ENCODE measurements at regions not wholly inside any gene's neighbourhood (a gene's known extent, or its start where the extent isn't known, plus 50 kb on each side); places are given as distances from the start of the nearest gene placed in this dataset.

- Histone ChIP-seq H3K14ac (replicated peaks; ENCODE audit: low read depth, low read length) (no peak overlapping the region), H4K8ac (ENCODE audit: low read depth in 2 of 2, low read length in 2 of 2) (no peak overlapping the region), H2AFZ (replicated peaks; ENCODE audit: low read length, poor library complexity) (no peak overlapping the region), H3K4me1 (ENCODE audit: control insufficient read depth, insufficient read depth, low read length) (no peaks in the 10 kb centered on the region), H3K18ac (ENCODE audit: low read depth, low read length) (no peak overlapping the region), H2AK5ac (ENCODE audit: low read depth, low read length) (no peak overlapping the region), H2BK120ac (ENCODE audit: low read depth, low read length) (no peak overlapping the region), H2BK15ac (ENCODE audit: low read depth, low read length) (no peak overlapping the region), H3K9me1 (ENCODE audit: insufficient read depth, low read length) (no peaks in the 10 kb centered on the region), H4K91ac (ENCODE audit: insufficient read depth, low read depth, low read length) (no peak overlapping the region), H3K9me3 (ENCODE audit: control insufficient read depth, insufficient read depth, low read length) (no peaks in the 10 kb centered on the region), H2BK20ac (ENCODE audit: low read depth, low read length) (no peak overlapping the region), H2AK9ac (replicated peaks; ENCODE audit: low read depth, low read length, poor library complexity) (no peak overlapping the region), H4K5ac (ENCODE audit: low read depth, low read length) (no peak overlapping the region), H3K56ac (ENCODE audit: extremely low read depth, insufficient read depth, low read length) (no peak overlapping the region), H3K4ac (ENCODE audit: low read depth, low read length) (no peak overlapping the region), H3K23ac (ENCODE audit: low read depth, low read length) (no peak overlapping the region), H4K20me1 (ENCODE audit: insufficient read depth, low read length) (no peaks in the 10 kb centered on the region), H3K36me3 (ENCODE audit: control insufficient read depth, insufficient read depth, low read length) (no peaks in the 10 kb centered on the region), H3K27ac (ENCODE audit: insufficient read depth, low read length) (no peak overlapping the region), H2BK5ac (ENCODE audit: low read depth, low read length, poor library complexity, severe bottlenecking) (no peak overlapping the region), H3K4me2 (ENCODE audit: low read depth, low read length) (no peak overlapping the region), H3K4me3 (ENCODE audit: insufficient read depth, low read depth, low read length) (no peak overlapping the region), H3K79me1 (ENCODE audit: low read depth in 1 of 2, low read length in 2 of 2) (no peaks in the 10 kb centered on the region), H3K9ac (ENCODE audit: low read depth, low read length) (no peak overlapping the region), H3K27me3 (ENCODE audit: control insufficient read depth, insufficient read depth, low read length) (no peaks in the 10 kb centered on the region)
- BruUV-seq (replicated peaks): no TSS peak
- no CpG with 5 or more reads among the region's 1 CpG for WGBS, 2 experiments (ENCODE audit: extremely low coverage in 2 of 2, insufficient read length in 1 of 2)
- in situ Hi-C loops (cut with MboI; ENCODE audit: low sequenced_read_pairs) (no loop called here), intact Hi-C loops (cut with micrococcal nuclease) (no loop called here), dilution Hi-C loops (cut with HindIII; ENCODE audit: low sequenced_read_pairs, unreplicated experiment) (no loop called here)
- no peak for DNase-seq
- CTCF ChIA-PET: no interaction called here
- POLR2A ChIA-PET (ENCODE audit: unreplicated experiment): no interaction called here
- TF ChIP-seq BHLHE40 (IDR thresholded peaks at IDR 0.05; ENCODE audit: low read depth, low read length): no peak
- TF ChIP-seq MXI1 (IDR thresholded peaks at IDR 0.05; ENCODE audit: borderline replicate concordance, low read depth, low read length): no peak
- TF ChIP-seq, protein P1, sequence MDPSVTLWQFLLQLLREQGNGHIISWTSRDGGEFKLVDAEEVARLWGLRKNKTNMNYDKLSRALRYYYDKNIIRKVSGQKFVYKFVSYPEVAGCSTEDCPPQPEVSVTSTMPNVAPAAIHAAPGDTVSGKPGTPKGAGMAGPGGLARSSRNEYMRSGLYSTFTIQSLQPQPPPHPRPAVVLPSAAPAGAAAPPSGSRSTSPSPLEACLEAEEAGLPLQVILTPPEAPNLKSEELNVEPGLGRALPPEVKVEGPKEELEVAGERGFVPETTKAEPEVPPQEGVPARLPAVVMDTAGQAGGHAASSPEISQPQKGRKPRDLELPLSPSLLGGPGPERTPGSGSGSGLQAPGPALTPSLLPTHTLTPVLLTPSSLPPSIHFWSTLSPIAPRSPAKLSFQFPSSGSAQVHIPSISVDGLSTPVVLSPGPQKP (IDR thresholded peaks at IDR 0.05; ENCODE audit: borderline replicate concordance, low read depth, low read length): no peak
- TF ChIP-seq FOS (IDR thresholded peaks at IDR 0.05; ENCODE audit: low read depth, low read length): no peak
- TF ChIP-seq RAD21 (IDR thresholded peaks at IDR 0.05; ENCODE audit: low read length): no peak
- no peak for TF ChIP-seq RCOR1 (IDR thresholded peaks at IDR 0.05; ENCODE audit: insufficient replicate concordance, low read length)
- no peak for TF ChIP-seq SMC3 (IDR thresholded peaks at IDR 0.05; ENCODE audit: low read depth, low read length)
- TF ChIP-seq, protein P2, sequence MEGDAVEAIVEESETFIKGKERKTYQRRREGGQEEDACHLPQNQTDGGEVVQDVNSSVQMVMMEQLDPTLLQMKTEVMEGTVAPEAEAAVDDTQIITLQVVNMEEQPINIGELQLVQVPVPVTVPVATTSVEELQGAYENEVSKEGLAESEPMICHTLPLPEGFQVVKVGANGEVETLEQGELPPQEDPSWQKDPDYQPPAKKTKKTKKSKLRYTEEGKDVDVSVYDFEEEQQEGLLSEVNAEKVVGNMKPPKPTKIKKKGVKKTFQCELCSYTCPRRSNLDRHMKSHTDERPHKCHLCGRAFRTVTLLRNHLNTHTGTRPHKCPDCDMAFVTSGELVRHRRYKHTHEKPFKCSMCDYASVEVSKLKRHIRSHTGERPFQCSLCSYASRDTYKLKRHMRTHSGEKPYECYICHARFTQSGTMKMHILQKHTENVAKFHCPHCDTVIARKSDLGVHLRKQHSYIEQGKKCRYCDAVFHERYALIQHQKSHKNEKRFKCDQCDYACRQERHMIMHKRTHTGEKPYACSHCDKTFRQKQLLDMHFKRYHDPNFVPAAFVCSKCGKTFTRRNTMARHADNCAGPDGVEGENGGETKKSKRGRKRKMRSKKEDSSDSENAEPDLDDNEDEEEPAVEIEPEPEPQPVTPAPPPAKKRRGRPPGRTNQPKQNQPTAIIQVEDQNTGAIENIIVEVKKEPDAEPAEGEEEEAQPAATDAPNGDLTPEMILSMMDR (conservative IDR thresholded peaks at IDR 0.05; ENCODE audit: low read depth, low read length): no peak
- TF ChIP-seq RFX5 (IDR thresholded peaks at IDR 0.05; ENCODE audit: low read depth, low read length): no peak
- no peak for TF ChIP-seq MAFK (IDR thresholded peaks at IDR 0.05; ENCODE audit: low read depth, low read length)
- no peak for TF ChIP-seq POLR2A (IDR thresholded peaks at IDR 0.05; ENCODE audit: low read depth, low read length)
- no peak for TF ChIP-seq CHD1 (IDR thresholded peaks at IDR 0.05; ENCODE audit: low read depth, low read length)
- no peak for TF ChIP-seq CEBPB (IDR thresholded peaks at IDR 0.05; ENCODE audit: low read depth, low read length)
- no peak for TF ChIP-seq MAZ (IDR thresholded peaks at IDR 0.05; ENCODE audit: borderline replicate concordance, low read depth, low read length)
- no peak for TF ChIP-seq NFE2L2 (IDR thresholded peaks at IDR 0.05; ENCODE audit: low read depth, low read length)
- ATAC-seq (ENCODE audit: low read depth): no peak
Observed at GRCh38 chr4:111982089-111982488, 163.2 kb upstream of the FAM241A start.

Data from IMR-90 (cell line).